BE2C (cell line): ENCODE measurements at regions not wholly inside any gene's neighbourhood (a gene's known extent, or its start where the extent isn't known, plus 50 kb on each side); places are given as distances from the start of the nearest gene placed in this dataset.
A peak's percentile ranks its signal among the peaks of the same experiment; 100 is the strongest.

Experiments used
- DNase-seq: peaks from one replicate; pipeline ENCODE4 v3.0.0-alpha.2; 2020
- H3K27me3 ChIP-seq: fragments of 250-450 bp; sonication (Bioruptor Pico); 2 replicates; pipeline ENCODE4 v1.5.1; 2020; ENCODE audit warnings: mild to moderate bottlenecking
- H3K36me3 ChIP-seq: fragments of 250-450 bp; sonication (Bioruptor Pico); 2 replicates; pipeline ENCODE4 v1.5.1; 2020; ENCODE audit warnings: mild to moderate bottlenecking
- H3K4me1 ChIP-seq: fragments of 250-450 bp; sonication (Bioruptor Pico); 2 replicates; pipeline ENCODE4 v1.5.1; 2020
- H3K4me3 ChIP-seq: 2 replicates; pipeline ENCODE4 v1.5.1; 2011; ENCODE audit warnings: low read depth, low read length
- H3K9me3 ChIP-seq: fragments of 250-450 bp; sonication (Bioruptor Pico); 2 replicates; pipeline ENCODE4 v1.5.1; 2020
- CTCF ChIP-seq: IDR thresholded peaks from 2 replicates; pipeline ENCODE4 v1.5.1; 2012; ENCODE audit warnings: mild to moderate bottlenecking, low read depth, low read length

GRCh38 chr5:109482748-109483147 lies 73.0 kb upstream of the PJA2 start:
- H3K9me3 ChIP-seq: no peaks in the 10 kb centered on the region
- no peaks in the 10 kb centered on the region for H3K36me3 ChIP-seq
- H3K27me3 ChIP-seq: no peaks in the 10 kb centered on the region
- no peak for TF ChIP-seq CTCF
- no peak for DNase-seq
- H3K4me1 ChIP-seq: no peaks in the 10 kb centered on the region
- no peak overlapping the region for H3K4me3 ChIP-seq

- H3K4me3 ChIP-seq: no peak overlapping the region
- H3K9me3 ChIP-seq: no peaks in the 10 kb centered on the region
- TF ChIP-seq CTCF: peak; percentile 45
- no peaks in the 10 kb centered on the region for H3K27me3 ChIP-seq
- no peak for DNase-seq
- H3K36me3 ChIP-seq: no peaks in the 10 kb centered on the region
- no peaks in the 10 kb centered on the region for H3K4me1 ChIP-seq
Observed at GRCh38 chr5:109479260-109479860, 69.6 kb upstream of the PJA2 start.

- Histone ChIP-seq H3K4me3 (no peak overlapping the region), H3K4me1 (no peaks in the 10 kb centered on the region), H3K9me3 (no peaks in the 10 kb centered on the region), H3K27me3 (no peaks in the 10 kb centered on the region), H3K36me3 (no peaks in the 10 kb centered on the region)
- no peak for TF ChIP-seq CTCF
- DNase-seq: no peak
Observed at GRCh38 chr5:109478830-109479229, 69.1 kb upstream of the PJA2 start.

- Histone ChIP-seq H3K9me3 (no peaks in the 10 kb centered on the region), H3K4me1 (no peaks in the 10 kb centered on the region), H3K27me3 (no peaks in the 10 kb centered on the region), H3K4me3 (no peak overlapping the region), H3K36me3 (no peaks in the 10 kb centered on the region)
- no peak for DNase-seq
- TF ChIP-seq CTCF: no peak
Observed at GRCh38 chr5:109476292-109476691, 66.5 kb upstream of the PJA2 start.

DNA sequence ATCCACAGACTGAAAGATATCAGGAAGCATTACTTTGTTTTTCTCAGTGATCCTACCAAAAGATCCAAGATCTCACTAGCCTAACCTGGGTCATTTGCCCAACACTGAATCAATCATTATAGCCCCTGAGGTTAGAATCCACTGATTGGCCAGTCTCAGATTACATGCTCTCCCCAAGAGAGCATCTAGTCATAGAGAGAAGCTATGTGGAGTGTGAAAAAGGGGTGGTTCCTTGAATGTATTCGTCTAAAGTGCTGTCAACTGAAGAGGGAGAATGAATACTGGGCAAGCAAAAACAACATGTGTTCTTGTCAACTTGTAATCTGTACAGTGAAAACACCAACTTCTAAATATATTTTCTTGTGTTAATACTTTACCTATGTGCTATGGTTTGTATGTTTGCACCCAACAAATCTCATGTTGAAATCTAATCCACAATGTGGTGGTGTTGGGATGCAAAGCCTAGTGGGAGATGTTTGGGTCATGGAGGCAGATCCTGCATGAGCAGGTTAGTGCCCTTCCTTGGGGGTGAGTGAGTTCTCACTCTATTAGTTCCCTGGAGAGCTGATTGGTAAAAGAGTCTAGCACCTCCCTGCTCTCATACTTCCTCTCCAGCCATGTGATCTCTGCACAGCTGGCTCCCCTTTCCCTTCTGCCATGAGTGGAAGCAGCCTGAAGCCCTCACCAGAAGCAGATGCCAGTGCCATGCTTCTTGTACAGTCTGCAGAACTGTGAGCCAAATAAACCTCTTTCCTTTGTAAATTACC lies 60.3 kb upstream of the PJA2 start:
- TF ChIP-seq CTCF: no peak
- Histone ChIP-seq H3K4me1 (no peaks in the 10 kb centered on the region), H3K36me3 (no peaks in the 10 kb centered on the region), H3K9me3 (no peaks in the 10 kb centered on the region), H3K4me3 (no peak overlapping the region), H3K27me3 (no peaks in the 10 kb centered on the region)
- no peak for DNase-seq

DNA sequence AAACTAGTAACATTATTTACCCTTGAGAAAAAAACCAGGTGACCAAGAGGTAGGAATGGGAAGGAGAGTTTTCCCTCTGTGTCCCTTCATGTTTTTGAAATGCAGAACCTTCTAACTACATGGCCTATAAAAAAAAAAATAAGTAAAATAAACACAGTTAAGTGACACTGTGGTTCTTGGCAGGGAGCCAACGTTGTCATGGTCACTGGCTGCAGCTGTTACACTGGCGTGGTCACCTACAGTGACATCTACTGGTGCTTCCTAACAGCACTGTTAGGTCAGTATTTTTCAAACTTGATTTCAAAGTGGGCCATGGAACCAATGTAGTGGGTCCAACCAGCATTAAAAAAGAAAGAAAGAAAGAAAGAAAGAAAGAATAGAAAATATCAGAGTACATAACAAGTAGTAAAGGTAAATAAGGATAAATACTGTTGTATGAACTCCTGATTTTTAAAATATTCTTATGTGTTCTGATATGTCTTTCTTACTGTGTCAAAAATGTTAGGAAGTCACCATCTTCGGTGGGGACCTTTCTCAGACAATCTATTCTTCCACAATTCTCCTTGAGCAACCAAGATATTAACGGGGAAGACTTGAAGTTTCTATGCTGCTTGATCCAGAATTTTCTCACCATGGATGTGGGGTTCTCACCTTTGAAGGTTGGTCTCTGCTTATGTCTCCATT lies 59.1 kb upstream of the PJA2 start:
- Histone ChIP-seq H3K4me3 (no peak overlapping the region), H3K36me3 (no peaks in the 10 kb centered on the region), H3K27me3 (no peaks in the 10 kb centered on the region), H3K4me1 (no peaks in the 10 kb centered on the region), H3K9me3 (no peaks in the 10 kb centered on the region)
- TF ChIP-seq CTCF: peak; percentile 93
- DNase-seq: peak; percentile 94
